DND-41 (cell line): ENCODE measurements at regions not wholly inside any gene's neighbourhood (a gene's known extent, or its start where the extent isn't known, plus 50 kb on each side); places are given as distances from the start of the nearest gene placed in this dataset.
"Not testable (repeated sequence)": the region's sequence is repeated elsewhere in the genome, so short reads cannot be mapped to it uniquely, and the experiment has no call there.

Experiments used
- CTCF ChIP-seq: IDR thresholded peaks from 2 replicates; pipeline ENCODE4 v1.5.1; 2012; ENCODE audit warnings: borderline replicate concordance, low read length, moderate library complexity, mild to moderate bottlenecking; ENCODE audit not compliant: poor library complexity, severe bottlenecking; ENCODE audit errors: extremely low read depth
- EZH2 ChIP-seq: IDR thresholded peaks from 3 replicates; pipeline ENCODE4 v1.6.1; 2012; ENCODE audit warnings: borderline replicate concordance, low read depth, mild to moderate bottlenecking, moderate library complexity, low read length, inconsistent platforms; ENCODE audit not compliant: severe bottlenecking

- not testable (repeated sequence) for TF ChIP-seq CTCF, EZH2
Measured at GRCh38 chr5:34193297-34193696, 150.3 kb upstream of the C1QTNF3 start.
